ENCODE measurements at regions not wholly inside any gene's neighbourhood (a gene's known extent, or its start where the extent isn't known, plus 50 kb on each side); places are given as distances from the start of the nearest gene placed in this dataset.

GRCh38 chr4:128525992-128526630 lies 238.5 kb upstream of the PGRMC2 start (continued):
- TF ChIP-seq ZNF671 (CRISPR knock-in tag; IDR thresholded peaks at IDR 0.05) (no peak), TEAD1 (CRISPR knock-in tag; IDR thresholded peaks at IDR 0.05) (no peak), ZNF416 (CRISPR knock-in tag; IDR thresholded peaks at IDR 0.05) (no peak)

- H3K4me1 Mint-ChIP-seq: peaks cover 41% of the 10 kb centered on the region
- no peaks in the 10 kb centered on the region for H3K9me3 Mint-ChIP-seq
- H3K27ac Mint-ChIP-seq: peak overlapping the region; percentile 71; the same call in 1 of the 2 replicates
- H3K27me3 Mint-ChIP-seq (ENCODE audit: low read depth): no peaks in the 10 kb centered on the region
- ATAC-seq (no peak), DNase-seq (ENCODE audit: low spot score) (no peak)
- H3K4me3 Mint-ChIP-seq: no peak overlapping the region
- TF ChIP-seq IRF1 (CRISPR knock-in tag; IDR thresholded peaks at IDR 0.05): no peak
- no peak for TF ChIP-seq GRHL2 (CRISPR knock-in tag; IDR thresholded peaks at IDR 0.05; ENCODE audit: insufficient replicate concordance, severe bottlenecking)
- TF ChIP-seq RELA (CRISPR knock-in tag; IDR thresholded peaks at IDR 0.05; ENCODE audit: borderline replicate concordance): no peak
- no peak for TF ChIP-seq ZMAT4 (CRISPR knock-in tag; IDR thresholded peaks at IDR 0.05)
- no peak for TF ChIP-seq IRF2 (CRISPR knock-in tag; IDR thresholded peaks at IDR 0.05; ENCODE audit: borderline replicate concordance, low read depth)
- TF ChIP-seq USF1 (CRISPR knock-in tag; IDR thresholded peaks at IDR 0.05): no peak
- no peak for TF ChIP-seq JUN (CRISPR knock-in tag; IDR thresholded peaks at IDR 0.05)
- no peak for TF ChIP-seq NFYB (CRISPR knock-in tag; conservative IDR thresholded peaks at IDR 0.05; ENCODE audit: low read depth)
- TF ChIP-seq CREB1 (CRISPR knock-in tag; IDR thresholded peaks at IDR 0.05): no peak
- no peak for TF ChIP-seq GTF2I (CRISPR knock-in tag; conservative IDR thresholded peaks at IDR 0.05)
- no peaks in the 10 kb centered on the region for H3K36me3 Mint-ChIP-seq
- CTCF ChIA-PET: no interaction called here
- POLR2A ChIA-PET: interaction anchor here (0.6 kb wide), 1 partner anchor 42 kb away, joined by 6 read pairs; no protein-coding TSS in a partner anchor
Observed at GRCh38 chr4:128525387-128525786, 237.8 kb upstream of the PGRMC2 start.

- no peak for TF ChIP-seq ARID4B (CRISPR knock-in tag; IDR thresholded peaks at IDR 0.05; ENCODE audit: borderline replicate concordance)
- no peak for TF ChIP-seq TEAD4 (CRISPR knock-in tag; IDR thresholded peaks at IDR 0.05)
- no peak for TF ChIP-seq ERG (CRISPR knock-in tag; IDR thresholded peaks at IDR 0.05)
- no peak for TF ChIP-seq ZMAT4 (CRISPR knock-in tag; IDR thresholded peaks at IDR 0.05)
- no peak for TF ChIP-seq MYBL2 (CRISPR knock-in tag; IDR thresholded peaks at IDR 0.05)
- TF ChIP-seq TP53 (CRISPR knock-in tag; IDR thresholded peaks at IDR 0.05): no peak
- TF ChIP-seq CDX4 (CRISPR knock-in tag; IDR thresholded peaks at IDR 0.05; ENCODE audit: borderline replicate concordance): no peak
- no peak for TF ChIP-seq AFF4 (CRISPR knock-in tag; IDR thresholded peaks at IDR 0.05; ENCODE audit: borderline replicate concordance)
- no peak for TF ChIP-seq NR1H2 (CRISPR knock-in tag; IDR thresholded peaks at IDR 0.05)
- no peak for TF ChIP-seq ZNF121 (CRISPR knock-in tag; IDR thresholded peaks at IDR 0.05)
- POLR2A ChIA-PET: no interaction called here
- CTCF ChIA-PET: no interaction called here
- H3K36me3 Mint-ChIP-seq: no peaks in the 10 kb centered on the region
- peaks cover 36% of the 10 kb centered on the region for H3K4me1 Mint-ChIP-seq
- no peaks in the 10 kb centered on the region for H3K9me3 Mint-ChIP-seq
- H3K27ac Mint-ChIP-seq: no peak overlapping the region
- DNase-seq (ENCODE audit: low spot score): no peak
- no peak for ATAC-seq
- no peaks in the 10 kb centered on the region for H3K27me3 Mint-ChIP-seq (ENCODE audit: low read depth)
- no peak overlapping the region for H3K4me3 Mint-ChIP-seq
Observed at GRCh38 chr4:128524311-128524710, 236.7 kb upstream of the PGRMC2 start.
